ENCODE measurements at regions not wholly inside any gene's neighbourhood (a gene's known extent, or its start where the extent isn't known, plus 50 kb on each side); places are given as distances from the start of the nearest gene placed in this dataset.
"Not testable (repeated sequence)": the region's sequence is repeated elsewhere in the genome, so short reads cannot be mapped to it uniquely, and the experiment has no call there.

DNA sequence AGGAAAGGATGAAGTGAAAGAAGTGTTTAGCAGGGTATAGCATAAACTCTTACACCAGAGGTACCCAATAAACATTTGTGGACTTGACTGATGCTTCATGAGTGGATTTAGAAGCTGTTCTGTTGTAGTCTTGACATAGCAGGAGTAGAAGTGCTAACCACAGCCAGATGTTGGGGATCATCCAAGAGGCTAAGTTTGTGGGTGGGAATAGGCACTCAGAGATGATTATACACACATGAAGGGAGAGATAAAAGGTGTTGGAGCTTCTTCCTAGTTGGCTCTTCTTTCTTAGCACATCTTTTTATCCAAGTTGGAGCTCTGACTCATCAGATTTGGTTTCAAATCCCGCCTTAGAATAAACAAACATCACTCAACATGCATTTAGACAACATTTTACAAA lies 166.7 kb upstream of the E2F7 start:
- no peak for DNase-seq (ENCODE audit: low read depth in 4 of 4, low spot score in 2 of 4)

DNA sequence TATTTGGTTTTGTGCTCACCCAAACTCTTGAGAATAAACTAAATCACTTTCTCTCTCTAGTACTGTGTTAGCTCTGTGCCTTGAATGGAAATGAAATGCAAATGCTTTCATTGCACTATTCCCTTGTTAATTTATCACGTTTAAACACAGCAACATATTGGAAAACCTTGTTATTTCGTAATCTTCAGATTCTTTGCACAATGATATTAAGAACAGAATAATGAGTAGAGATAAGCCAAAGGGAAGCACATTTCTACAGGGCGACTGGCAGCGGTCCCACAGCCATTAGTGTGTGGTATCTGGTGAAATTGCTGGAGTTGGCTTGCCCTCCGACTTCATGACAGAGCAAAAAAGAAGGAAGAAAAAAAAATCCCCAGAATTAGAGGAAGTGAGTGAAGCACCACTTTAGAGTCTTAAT lies 166.1 kb upstream of the E2F7 start:
- no peak for DNase-seq (ENCODE audit: low read depth in 4 of 4, low spot score in 2 of 4)

DNA sequence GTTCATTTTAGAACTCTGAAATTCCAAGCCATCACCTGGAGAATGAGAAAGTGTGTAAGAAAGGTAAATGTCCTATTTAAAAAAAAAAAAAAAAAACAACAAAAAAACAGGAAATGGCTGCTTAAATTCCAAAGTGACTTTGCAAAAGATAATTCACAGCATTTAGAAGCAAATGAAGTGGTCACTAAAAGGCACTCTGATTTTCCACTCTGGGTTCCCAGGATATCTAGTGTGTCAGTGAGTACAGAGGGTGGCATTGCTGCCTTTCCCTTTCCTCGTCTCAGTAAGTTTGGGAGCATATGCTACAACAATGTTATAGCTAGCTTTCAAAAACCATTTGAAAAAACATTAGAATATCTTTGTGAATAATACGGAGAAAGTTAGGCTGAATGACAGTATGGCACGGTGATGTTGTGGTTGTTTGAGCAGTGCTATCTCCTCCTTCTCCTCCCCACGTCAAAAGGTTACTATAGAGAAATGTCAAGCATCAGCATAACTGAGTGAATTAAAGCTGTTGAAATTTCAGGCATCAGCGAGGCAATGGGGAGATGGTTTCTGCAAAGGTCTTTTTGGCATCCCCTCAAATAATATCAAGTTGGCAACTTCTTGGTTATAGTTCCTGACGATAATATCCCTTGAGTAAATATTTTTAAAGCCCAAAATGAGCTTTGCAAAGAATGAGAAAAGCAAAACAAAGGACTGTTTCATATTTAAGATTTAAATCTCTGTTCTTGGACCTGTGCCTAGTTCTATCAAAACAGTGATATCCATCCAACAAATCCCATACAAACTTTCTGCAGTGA lies 164.5 kb upstream of the E2F7 start:
- no peak for DNase-seq (ENCODE audit: low read depth in 4 of 4, low spot score in 2 of 4)

DNA sequence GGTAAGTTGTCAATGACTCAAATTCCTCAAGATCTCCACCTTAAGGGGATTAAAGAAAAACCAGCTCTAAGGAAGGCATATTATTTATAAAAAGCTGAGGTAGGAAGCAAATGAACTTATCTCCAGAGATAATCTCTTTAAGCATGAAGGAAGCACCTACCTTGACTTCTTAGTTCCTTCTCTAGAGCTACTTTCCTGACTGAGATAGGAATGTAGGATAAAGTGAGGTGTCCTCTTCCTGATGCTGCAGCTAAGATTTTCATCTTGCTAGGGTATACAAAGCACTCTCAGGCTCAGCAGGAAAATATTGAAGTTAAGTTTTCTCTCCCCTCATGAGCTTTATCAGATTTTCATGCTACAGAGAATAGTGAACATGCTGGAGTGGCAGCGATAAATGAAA lies 163.0 kb upstream of the E2F7 start:
- no peak for DNase-seq (ENCODE audit: low read depth in 4 of 4, low spot score in 2 of 4)

DNA sequence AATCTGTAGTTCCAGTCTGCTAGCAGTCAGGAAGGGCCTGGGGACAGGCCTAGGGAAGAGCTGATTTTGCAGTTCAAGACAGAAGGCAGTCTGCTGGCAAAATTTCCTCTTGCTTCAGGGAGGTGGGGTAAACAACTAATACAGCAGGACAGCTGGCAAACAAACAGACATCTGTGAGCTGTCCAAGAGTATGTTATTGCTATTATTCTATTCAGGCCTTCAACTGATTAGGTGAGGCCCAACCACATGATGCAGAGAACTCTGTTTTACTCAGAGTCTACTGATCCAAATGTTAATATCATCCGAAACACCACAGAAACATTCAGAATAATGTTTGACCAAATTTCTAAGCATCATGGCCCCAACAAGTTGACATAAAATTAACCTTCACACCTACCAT lies 161.0 kb upstream of the E2F7 start:
- DNase-seq (ENCODE audit: low read depth in 4 of 4, low spot score in 2 of 4): no peak

DNA sequence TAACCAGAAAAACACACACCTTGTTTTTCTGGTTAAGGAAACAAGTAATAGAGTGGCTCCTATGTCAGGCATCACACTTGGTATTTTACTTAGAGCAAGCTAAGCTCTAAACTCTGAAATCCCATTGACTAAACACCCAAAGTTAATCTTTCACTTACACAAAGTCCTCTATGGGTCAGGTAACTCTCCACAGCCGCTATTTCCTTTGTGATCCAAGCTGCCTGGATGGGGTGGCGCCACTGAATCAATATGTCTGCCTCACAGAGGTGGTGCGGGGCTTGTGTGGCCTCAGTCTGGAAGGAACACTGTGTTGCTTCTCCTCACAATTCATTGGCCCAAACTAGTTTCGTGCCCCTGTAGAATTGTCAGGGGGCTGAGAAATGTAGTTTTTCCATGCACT lies 160.0 kb upstream of the E2F7 start:
- DNase-seq (ENCODE audit: low read depth in 4 of 4, low spot score in 2 of 4): no peak

DNA sequence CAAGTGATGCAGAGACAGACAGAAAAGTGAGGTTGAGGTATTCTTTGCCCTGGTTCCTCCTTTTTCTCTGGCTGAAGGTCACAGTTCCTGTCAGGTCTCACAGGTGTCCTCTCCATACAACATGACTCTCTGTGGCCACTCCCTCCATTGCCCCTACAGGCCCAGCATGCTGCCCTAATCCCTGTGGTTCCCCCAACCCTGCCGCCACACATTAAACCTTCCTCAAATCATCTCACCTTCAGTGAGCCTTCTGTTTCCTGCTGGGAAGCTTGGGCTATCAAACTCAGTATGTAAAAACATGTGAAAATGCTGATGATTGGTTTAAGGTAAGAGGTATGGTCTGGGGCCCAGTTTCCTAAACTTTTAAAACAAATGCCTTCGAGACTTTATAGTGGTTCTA lies 159.0 kb upstream of the E2F7 start:
- no peak for DNase-seq (ENCODE audit: low read depth in 4 of 4, low spot score in 2 of 4)

DNA sequence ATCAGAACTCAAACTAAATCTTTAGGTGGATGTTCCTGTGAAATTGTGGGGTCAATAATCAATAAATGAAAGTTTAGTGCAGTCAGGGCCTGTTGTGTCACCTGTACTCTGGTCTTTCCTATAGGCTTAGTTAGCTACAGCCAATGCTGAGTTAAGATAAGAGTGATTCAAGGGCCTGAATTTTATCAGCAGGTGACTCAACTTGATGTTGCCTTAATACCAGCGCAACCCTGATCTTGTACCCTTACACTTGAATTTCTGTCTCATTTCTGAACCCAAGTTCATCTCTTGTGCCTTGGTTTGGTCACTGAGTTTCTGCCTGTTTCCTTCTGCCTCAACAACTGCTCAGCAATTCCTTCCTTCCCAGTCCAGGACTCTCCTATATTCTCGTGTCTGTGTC lies 157.0 kb upstream of the E2F7 start:
- DNase-seq (ENCODE audit: low read depth in 4 of 4, low spot score in 2 of 4): no peak

DNA sequence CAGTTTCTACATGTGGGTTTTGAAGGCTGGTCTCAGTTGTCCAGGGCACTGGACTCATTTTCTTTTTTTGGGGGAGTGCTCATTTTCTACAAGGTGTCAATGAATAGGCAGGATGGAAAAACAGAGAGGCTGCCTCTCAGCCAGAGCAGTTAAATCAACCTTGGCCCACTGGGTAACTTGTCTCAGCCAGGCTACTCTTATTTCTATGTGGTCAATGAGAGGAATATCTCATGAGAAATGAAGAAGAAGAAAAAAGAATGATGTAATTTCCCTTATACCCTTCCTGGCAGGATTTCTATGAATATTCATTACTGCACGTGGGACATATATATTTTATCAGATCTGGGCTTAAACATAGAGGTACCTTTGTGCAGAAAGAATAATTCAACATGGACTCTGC lies 155.2 kb upstream of the E2F7 start:
- DNase-seq (ENCODE audit: low read depth in 4 of 4, low spot score in 2 of 4): no peak

DNA sequence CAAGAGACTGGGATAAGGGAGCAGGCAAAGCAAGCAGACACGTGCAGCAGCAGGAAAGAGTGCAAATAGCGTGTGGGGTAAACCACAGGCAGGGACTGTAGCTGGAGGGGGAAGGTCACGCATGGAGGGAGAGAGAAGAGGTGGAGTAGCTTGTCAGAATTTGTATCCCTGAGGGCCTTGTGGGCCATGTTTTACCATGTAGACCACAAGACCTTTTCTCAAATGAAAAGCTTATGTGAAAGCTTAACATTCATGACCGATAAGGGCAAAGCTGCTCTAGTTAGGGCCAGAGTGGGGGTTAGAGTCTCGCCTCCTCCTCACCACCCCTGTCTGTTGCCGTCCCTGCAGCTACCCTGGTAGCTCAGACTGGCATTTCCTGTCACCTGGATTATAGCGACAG lies 152.9 kb upstream of the E2F7 start:
- DNase-seq (ENCODE audit: low read depth in 4 of 4, low spot score in 2 of 4): no peak

DNA sequence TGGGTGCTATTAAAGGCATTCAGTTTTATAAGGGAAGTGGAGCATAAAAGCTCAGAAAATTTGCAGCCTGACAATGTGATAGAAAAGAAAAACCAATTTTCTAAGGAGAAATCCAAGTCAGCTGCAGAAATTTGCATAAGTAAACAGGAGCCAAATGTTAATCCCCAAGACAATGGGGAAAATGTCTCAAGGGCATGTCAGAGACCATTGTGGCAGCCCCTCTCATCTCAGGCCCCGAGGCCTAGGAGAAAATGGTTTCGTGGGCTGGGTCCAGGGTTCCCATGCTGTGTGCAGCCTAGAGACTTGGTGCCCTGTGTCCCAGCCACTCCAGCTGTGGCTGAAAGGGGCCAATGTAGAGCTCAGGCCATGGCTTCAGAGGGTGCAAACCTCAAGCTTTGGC lies 150.8 kb upstream of the E2F7 start:
- not testable (repeated sequence) for DNase-seq (ENCODE audit: low read depth in 4 of 4, low spot score in 2 of 4)

DNA sequence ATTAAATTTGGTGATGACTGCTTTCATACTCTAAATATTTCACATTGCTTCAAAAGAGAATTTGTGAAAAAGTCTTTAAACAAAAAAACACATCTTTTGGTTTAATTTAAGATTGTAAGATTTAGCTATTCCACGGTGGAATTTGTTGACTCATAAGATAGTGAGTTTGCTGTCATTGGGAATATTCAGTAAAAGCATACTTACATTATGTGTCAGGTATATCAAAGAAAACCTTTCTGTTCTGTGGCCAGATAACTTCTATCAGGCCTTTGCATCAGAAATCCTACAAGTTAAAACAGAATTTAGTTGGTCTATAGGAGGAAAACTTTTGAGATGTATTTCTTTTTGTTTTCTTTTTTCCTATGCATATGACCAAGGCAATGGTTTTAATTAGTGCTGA lies 148.8 kb upstream of the E2F7 start:
- no peak for DNase-seq (ENCODE audit: low read depth in 4 of 4, low spot score in 2 of 4)

DNA sequence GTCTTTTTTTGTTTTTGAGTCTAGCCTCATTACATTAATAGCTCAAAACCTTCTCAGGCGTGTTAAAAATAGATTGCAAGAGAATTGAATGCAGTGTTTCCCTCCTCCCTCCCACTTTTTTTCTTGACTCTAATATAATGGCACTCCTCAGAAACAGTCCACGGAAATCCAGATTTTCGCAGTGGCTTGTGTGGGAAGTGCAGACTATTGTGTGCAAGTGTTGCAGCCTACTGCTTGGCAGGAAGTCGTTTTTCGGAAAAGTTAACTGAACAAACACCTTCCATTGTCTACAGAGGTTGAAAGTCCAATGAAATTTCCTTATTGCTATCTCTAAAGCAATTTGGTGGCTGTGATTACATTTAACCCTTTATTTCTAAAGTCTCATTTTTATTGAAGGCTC lies 147.9 kb upstream of the E2F7 start:
- no peak for DNase-seq (ENCODE audit: low read depth in 4 of 4, low spot score in 2 of 4)

DNA sequence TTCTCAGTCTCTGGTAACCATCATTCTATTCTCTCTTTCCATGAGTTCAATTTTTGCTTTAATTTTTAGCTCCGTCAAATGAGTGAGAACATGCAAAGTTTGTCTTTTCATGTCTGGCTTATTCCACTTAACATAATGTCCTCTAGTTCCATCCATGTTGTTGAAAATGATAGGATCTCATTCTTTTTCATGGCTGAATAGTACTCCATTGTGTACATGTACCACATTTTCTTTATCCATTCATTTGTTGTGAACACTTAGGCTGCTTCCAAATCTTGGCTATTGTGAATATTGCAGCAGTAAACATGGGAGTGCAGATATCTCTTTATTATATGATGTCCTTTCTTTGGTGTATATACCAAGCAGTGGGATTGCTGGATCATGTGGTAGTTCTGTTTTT lies 145.4 kb upstream of the E2F7 start:
- no peak for DNase-seq (ENCODE audit: low read depth in 4 of 4, low spot score in 2 of 4)

DNA sequence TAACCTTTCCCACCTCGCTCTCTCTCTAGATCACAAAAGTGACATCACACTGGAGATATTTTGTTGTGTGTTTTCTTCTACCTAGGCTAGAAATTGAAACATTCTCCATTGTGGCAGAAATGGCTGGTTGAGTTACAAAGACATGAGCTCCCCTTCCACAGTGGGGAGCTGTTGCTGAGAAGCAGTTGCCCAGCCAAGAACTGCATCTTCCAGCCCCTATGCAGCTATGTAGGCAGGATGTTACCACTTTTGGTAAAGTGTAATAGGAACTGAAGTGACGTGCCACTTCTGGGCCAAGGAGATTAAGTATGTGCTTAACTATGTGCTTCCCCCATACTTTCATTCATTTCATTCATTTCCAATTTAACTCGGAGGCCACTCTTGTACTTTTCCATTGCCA lies 138.7 kb upstream of the E2F7 start:
- no peak for DNase-seq (ENCODE audit: low read depth in 4 of 4, low spot score in 2 of 4)

DNA sequence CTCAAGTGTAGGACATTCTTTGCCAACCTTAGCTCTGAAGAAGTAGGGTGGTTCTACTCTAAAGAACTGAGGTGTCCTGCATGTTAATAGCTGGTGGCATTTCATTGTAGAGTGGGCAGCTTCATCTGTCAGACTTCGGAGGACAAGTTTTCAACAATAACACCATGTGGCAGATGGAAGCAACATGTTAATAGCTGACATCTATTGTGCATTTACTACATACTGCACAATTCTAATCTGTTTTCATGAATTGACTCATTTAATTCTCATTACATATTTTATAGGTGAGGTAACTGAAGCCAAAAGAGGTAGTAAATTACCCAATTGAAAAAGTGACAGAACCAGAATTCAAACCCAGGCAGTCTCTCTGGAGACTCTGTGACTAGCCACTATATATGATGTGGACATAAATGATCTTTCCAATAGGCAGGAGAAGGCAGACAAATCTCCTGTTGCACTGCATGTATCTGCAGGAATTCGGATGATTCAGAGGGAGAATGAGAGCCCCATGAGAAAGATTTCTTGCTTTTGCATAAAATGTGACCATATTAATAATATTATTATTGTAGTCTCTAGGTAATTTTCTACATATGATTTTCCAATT lies 137.2 kb upstream of the E2F7 start:
- no peak for DNase-seq (ENCODE audit: low read depth in 4 of 4, low spot score in 2 of 4)

DNA sequence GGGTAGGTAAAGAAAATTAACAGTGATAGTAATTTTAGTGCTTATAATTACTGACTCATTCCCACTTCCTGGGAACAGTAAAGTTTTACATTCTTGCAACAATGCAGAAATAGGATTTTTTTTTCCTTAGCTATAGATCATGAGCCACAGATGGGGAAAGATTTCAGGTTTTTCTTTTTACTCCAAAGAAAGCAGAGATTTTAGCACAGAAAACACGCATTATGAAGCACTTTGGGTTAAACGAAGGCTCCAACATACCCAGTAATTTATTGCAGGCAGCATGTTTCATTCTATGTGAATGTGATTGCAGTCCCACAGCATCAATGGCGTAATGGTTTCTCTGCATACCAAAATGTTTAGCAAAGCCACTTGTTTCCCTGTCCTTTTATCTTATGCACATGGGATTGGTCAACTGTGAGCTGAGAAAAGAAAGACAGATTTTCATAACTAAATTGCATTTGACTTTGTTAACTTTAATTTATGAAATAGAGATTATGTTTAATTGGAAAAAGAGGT lies 124.6 kb upstream of the E2F7 start:
- no peak for DNase-seq (ENCODE audit: low read depth in 4 of 4, low spot score in 2 of 4)

DNA sequence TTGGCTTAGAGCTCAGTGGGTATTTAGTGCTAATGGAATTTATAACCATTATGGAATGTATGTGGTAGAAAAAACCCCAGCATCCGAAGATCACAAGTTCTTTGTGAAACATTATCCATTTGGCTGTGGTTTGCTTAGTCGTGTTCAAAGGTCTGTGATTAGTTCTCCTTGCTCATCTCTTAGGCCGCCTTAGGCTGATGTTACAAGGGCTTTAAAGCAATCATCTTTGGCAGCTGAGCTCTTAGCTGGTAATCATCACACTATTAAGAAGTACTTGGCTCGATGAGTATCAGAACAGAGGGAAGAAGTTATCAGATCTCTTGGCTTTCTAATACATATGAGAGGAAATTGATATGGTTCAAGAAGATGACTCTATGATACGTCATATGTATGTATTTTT lies 124.1 kb upstream of the E2F7 start:
- no peak for DNase-seq (ENCODE audit: low read depth in 4 of 4, low spot score in 2 of 4)

DNA sequence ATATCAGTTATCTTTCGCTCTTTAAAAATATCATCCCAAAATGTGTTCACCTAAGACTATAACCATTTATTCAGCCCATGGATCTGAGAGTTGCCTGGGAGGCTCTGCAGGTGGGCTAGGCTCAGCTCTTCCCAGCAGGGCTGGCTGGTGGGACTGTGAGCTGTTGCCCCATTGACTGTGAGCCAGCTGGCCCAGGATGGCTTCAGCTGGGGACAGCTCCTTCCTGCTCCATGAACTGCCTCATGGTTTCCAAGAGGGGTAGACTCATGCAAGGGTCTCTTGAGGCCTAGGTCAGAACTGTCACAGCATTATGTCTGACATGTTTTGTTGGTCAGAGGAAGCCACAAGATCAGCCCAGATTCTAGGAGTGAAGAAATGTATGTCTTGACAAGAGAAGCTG lies 114.1 kb upstream of the E2F7 start:
- DNase-seq (ENCODE audit: low read depth in 4 of 4, low spot score in 2 of 4): no peak

DNA sequence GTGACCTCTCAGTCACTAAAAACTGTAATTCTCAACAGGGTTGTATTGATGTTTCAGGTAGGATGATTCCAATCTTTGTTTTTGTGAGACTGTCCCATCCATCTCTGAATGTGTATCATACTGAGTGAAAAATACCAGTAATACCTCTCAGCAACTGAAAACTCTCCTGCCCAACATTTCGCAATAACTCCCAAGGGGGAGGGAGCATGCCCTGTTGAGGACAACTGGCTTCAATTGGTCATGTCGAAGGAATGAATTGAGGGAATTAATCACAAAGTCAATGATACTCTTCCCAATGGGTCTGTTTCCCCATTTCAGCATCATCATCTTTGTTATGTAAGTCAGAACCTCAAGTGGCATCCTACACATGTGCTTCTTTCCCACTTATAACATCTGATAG lies 102.4 kb upstream of the E2F7 start:
- no peak for DNase-seq (ENCODE audit: low read depth in 4 of 4, low spot score in 2 of 4)

DNA sequence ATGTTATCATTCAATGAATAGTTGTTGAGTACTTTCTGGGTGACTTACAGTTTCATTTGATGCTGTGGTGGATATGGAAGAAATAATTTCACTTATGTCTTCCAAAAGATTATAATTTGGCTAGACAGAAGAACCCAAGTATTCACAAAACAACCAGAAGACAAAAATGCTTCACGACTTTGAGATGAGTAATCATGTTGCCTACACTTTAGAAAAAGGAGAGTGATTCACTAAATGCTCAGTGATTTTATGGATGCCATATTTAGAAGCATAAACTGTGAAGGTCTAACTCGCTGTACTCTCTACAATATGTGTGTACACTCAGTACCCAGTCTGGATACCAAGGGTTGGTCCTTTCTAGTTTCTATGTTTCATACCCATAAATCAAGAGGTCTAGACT lies 101.3 kb upstream of the E2F7 start:
- DNase-seq (ENCODE audit: low read depth in 4 of 4, low spot score in 2 of 4): no peak

Data from left renal cortex interstitium (tissue), 4 donors.